CD4-positive, alpha-beta T cell (primary cell): ENCODE measurements at regions not wholly inside any gene's neighbourhood (a gene's known extent, or its start where the extent isn't known, plus 50 kb on each side); places are given as distances from the start of the nearest gene placed in this dataset.

ENCODE experiments used
- ATAC-seq: fragments of 200-7000 bp; cut with Tn5 transposase; one replicate; pipeline ENCODE4 v1.10.0; 2022; ENCODE audit warnings: mild to moderate bottlenecking; ENCODE audit not compliant: poor library complexity
- CTCF ChIA-PET: fragments of 350-600 bp; sonication (Branson Sonifier 250); formaldehyde crosslinking; loops from one replicate; lab custom pipeline; 2021; ENCODE audit warnings: antibody characterized with exemption, inconsistent platforms; lab: Charles Lee
- POLR2A ChIA-PET: fragments of 350-600 bp; sonication (Branson Sonifier 250); formaldehyde crosslinking; loops from one replicate; lab custom pipeline; 2021; ENCODE audit warnings: antibody characterized with exemption, inconsistent platforms; lab: Charles Lee
- DNase-seq, 14 experiments: peaks; one replicate each; pipeline ENCODE4 v3.0.0-alpha.2; 2013 to 2020; ENCODE audit warnings: mixed read lengths in 2 of 14
- H3K27ac ChIP-seq, 2 donors: one replicate each; pipeline versions ENCODE4 v1.5.1 to v1.7.0; 2013; ENCODE audit warnings: low read length in 2 of 2, low read depth in 1 of 2, mild to moderate bottlenecking in 1 of 2
- H3K27me3 ChIP-seq, 2 experiments: 1 replicate in 1 of 2; 2 replicates in 1 of 2; pipeline versions ENCODE4 v1.6.1 to v1.7.0; 2013; ENCODE audit warnings: low read length in 2 of 2, control low read depth in 1 of 2, mild to moderate bottlenecking in 1 of 2, moderate library complexity in 1 of 2; ENCODE audit not compliant: insufficient read depth in 2 of 2, control insufficient read depth in 1 of 2
- H3K36me3 ChIP-seq: one replicate; pipeline ENCODE4 v1.6.1; 2013; ENCODE audit warnings: low read length, control low read depth; ENCODE audit not compliant: insufficient read depth
- H3K4me1 ChIP-seq: one replicate; pipeline ENCODE4 v1.6.1; 2013; ENCODE audit warnings: low read length, control low read depth; ENCODE audit not compliant: insufficient read depth
- H3K4me3 ChIP-seq: one replicate; pipeline ENCODE4 v1.5.1; 2013; ENCODE audit warnings: mild to moderate bottlenecking, low read length, moderate library complexity
- H3K9me3 ChIP-seq, 2 experiments: 1 replicate in 1 of 2; 2 replicates in 1 of 2; pipeline versions ENCODE4 v1.6.1 to v1.7.0; 2013; ENCODE audit warnings: low read length in 2 of 2, mild to moderate bottlenecking in 2 of 2, control low read depth in 1 of 2, moderate library complexity in 1 of 2; ENCODE audit not compliant: control insufficient read depth in 1 of 2, insufficient read depth in 1 of 2
- H3K27ac Mint-ChIP-seq: one replicate; pipeline ENCODE4 v1.8.0; 2020; ENCODE audit warnings: mixed read lengths
- H3K27me3 Mint-ChIP-seq: one replicate; pipeline ENCODE4 v1.8.0; 2021; ENCODE audit warnings: mixed read lengths
- H3K36me3 Mint-ChIP-seq: one replicate; pipeline ENCODE4 v1.8.0; 2021; ENCODE audit warnings: low read depth, mixed read lengths
- H3K4me1 Mint-ChIP-seq: one replicate; pipeline ENCODE4 v1.8.0; 2021; ENCODE audit warnings: low read depth, mixed read lengths
- H3K4me3 Mint-ChIP-seq: one replicate; pipeline ENCODE4 v1.8.0; 2020; ENCODE audit warnings: mild to moderate bottlenecking, mixed read lengths
- H3K9me3 Mint-ChIP-seq: one replicate; pipeline ENCODE4 v1.8.0; 2020; ENCODE audit warnings: mixed read lengths
- intact Hi-C, 2 experiments: fragments of 100-400 bp; cut with DNase I in 1 of 2; cut with micrococcal nuclease in 1 of 2; formaldehyde crosslinking; loops; one replicate each; pipeline versions ENCODE4 v1.15.1 to v1.9.0; 2023 to 2025; cut with DNase I, micrococcal nuclease
- TF ChIP-seq, protein P1 (sequence below): fragments of 200-600 bp; IDR thresholded peaks from one replicate; pipeline ENCODE4 v1.8.0; 2022; ENCODE audit warnings: antibody characterized with exemption, mild to moderate bottlenecking

DNA sequence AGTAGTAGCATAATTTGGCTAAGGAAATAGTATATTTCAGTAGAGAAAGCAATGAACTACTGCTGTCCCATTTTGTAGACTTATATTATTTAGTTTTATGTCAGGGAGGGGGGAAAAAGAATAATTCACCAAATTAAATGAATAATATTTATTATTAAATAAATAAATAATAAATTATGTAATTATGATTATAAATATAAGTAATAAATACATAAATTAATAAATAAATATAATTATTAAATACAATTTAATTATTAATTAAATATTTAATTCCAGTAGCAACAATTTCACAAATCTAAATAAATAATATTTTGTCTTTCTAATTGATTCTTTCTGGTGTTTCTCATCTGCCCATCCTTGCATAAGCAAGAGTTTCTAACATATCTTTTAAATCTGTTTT, 81.1 kb upstream of the PLSCR4 start:
- ChIA-PET POLR2A (no interaction called here), CTCF (no interaction called here)
- Mint-ChIP-seq H3K27ac (no peak overlapping the region), H3K9me3 (no peaks in the 10 kb centered on the region), H3K36me3 (no peaks in the 10 kb centered on the region), H3K4me3 (no peak overlapping the region), H3K4me1 (no peaks in the 10 kb centered on the region), H3K27me3 (peaks cover 5% of the 10 kb centered on the region)
- intact Hi-C loops: no loop called here
- Histone ChIP-seq H3K9me3 (no peaks in the 10 kb centered on the region), H3K27me3 (no peaks in the 10 kb centered on the region), H3K4me1 (no peaks in the 10 kb centered on the region), H3K36me3 (no peaks in the 10 kb centered on the region), H3K27ac (no peak overlapping the region), H3K4me3 (no peak overlapping the region)
- no peak for ATAC-seq
- TF ChIP-seq, protein P1, sequence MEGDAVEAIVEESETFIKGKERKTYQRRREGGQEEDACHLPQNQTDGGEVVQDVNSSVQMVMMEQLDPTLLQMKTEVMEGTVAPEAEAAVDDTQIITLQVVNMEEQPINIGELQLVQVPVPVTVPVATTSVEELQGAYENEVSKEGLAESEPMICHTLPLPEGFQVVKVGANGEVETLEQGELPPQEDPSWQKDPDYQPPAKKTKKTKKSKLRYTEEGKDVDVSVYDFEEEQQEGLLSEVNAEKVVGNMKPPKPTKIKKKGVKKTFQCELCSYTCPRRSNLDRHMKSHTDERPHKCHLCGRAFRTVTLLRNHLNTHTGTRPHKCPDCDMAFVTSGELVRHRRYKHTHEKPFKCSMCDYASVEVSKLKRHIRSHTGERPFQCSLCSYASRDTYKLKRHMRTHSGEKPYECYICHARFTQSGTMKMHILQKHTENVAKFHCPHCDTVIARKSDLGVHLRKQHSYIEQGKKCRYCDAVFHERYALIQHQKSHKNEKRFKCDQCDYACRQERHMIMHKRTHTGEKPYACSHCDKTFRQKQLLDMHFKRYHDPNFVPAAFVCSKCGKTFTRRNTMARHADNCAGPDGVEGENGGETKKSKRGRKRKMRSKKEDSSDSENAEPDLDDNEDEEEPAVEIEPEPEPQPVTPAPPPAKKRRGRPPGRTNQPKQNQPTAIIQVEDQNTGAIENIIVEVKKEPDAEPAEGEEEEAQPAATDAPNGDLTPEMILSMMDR: no peak
- no peak for DNase-seq

GRCh38 chr3:146326875-146327543, 76.1 kb upstream of the PLSCR4 start:
- Mint-ChIP-seq H3K36me3 (no peaks in the 10 kb centered on the region), H3K4me3 (no peak overlapping the region), H3K27ac (no peak overlapping the region), H3K9me3 (peaks cover 2% of the 10 kb centered on the region), H3K4me1 (no peaks in the 10 kb centered on the region), H3K27me3 (peaks cover 5% of the 10 kb centered on the region)
- H3K36me3 ChIP-seq: no peaks in the 10 kb centered on the region
- TF ChIP-seq, protein P1: no peak
- no peak for DNase-seq
- H3K27ac ChIP-seq: no peak overlapping the region
- ChIA-PET POLR2A (no interaction called here), CTCF (no interaction called here)
- no peaks in the 10 kb centered on the region for H3K4me1 ChIP-seq
- no peak for ATAC-seq
- no peaks in the 10 kb centered on the region for H3K9me3 ChIP-seq
- intact Hi-C loops: no loop called here
- H3K27me3 ChIP-seq: no peaks in the 10 kb centered on the region
- H3K4me3 ChIP-seq: no peak overlapping the region

DNA sequence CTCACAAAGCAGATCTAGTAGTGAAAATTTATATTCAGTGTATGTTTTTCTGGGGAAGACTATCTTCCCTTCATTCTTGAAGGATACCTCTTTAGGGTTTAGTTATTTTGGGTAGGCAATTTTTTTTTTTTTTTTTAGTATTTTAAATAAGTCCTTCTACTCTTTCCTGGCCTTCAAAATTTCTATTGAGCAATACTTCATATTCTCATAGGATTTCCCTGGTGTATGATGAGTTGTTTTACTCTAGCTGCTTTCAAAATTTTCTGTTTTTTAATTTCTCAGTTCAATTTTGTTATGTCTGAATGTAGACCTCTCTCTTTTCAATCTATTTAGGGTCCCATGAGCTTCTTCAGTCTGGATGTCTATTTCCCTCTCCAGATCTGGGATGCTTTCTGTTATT, 74.3 kb upstream of the PLSCR4 start:
- Mint-ChIP-seq H3K36me3 (no peaks in the 10 kb centered on the region), H3K27ac (no peak overlapping the region), H3K9me3 (peaks cover 4% of the 10 kb centered on the region), H3K27me3 (peaks cover 7% of the 10 kb centered on the region), H3K4me3 (no peak overlapping the region), H3K4me1 (no peaks in the 10 kb centered on the region)
- H3K4me3 ChIP-seq: no peak overlapping the region
- intact Hi-C loops: no loop called here
- POLR2A ChIA-PET: no interaction called here
- H3K9me3 ChIP-seq: no peaks in the 10 kb centered on the region
- H3K27me3 ChIP-seq: no peaks in the 10 kb centered on the region
- ATAC-seq (no peak), DNase-seq (no peak)
- TF ChIP-seq, protein P1: no peak
- H3K36me3 ChIP-seq: no peaks in the 10 kb centered on the region
- H3K4me1 ChIP-seq: no peaks in the 10 kb centered on the region
- H3K27ac ChIP-seq: no peak overlapping the region
- CTCF ChIA-PET: no interaction called here
